Karpas-422 (cell line): ENCODE measurements at regions not wholly inside any gene's neighbourhood (a gene's known extent, or its start where the extent isn't known, plus 50 kb on each side); places are given as distances from the start of the nearest gene placed in this dataset.

Experiments used
- DNase-seq: peaks from one replicate; pipeline ENCODE4 v3.0.0-alpha.2; 2015
- H2AFZ ChIP-seq: fragments of 200-600 bp; sonication (generic); 2 replicates; pipeline ENCODE4 v1.6.1; 2014; ENCODE audit warnings: antibody characterized with exemption, low read length, mixed read lengths
- H3K27ac ChIP-seq: fragments of 200-600 bp; sonication (generic); 2 replicates; pipeline ENCODE4 v1.5.1; 2014; ENCODE audit warnings: mild to moderate bottlenecking, low read length, moderate library complexity
- H3K27me3 ChIP-seq: fragments of 200-600 bp; sonication (generic); 2 replicates; pipeline ENCODE4 v1.6.1; 2014; ENCODE audit warnings: low read length, mixed read lengths
- H3K36me3 ChIP-seq: fragments of 200-600 bp; sonication (generic); 2 replicates; pipeline ENCODE4 v1.6.1; 2014; ENCODE audit warnings: low read length, mixed read lengths; ENCODE audit not compliant: insufficient read depth
- H3K4me1 ChIP-seq: fragments of 200-600 bp; sonication (generic); 2 replicates; pipeline ENCODE4 v1.6.1; 2014; ENCODE audit warnings: mild to moderate bottlenecking, low read length, mixed read lengths
- H3K4me2 ChIP-seq: fragments of 200-600 bp; sonication (generic); 2 replicates; pipeline ENCODE4 v1.6.1; 2014; ENCODE audit warnings: low read length, low read depth, mild to moderate bottlenecking; ENCODE audit not compliant: poor library complexity, severe bottlenecking
- H3K4me3 ChIP-seq: fragments of 200-600 bp; sonication (generic); 2 replicates; pipeline ENCODE4 v1.5.1; 2014; ENCODE audit warnings: mild to moderate bottlenecking, antibody characterized with exemption, low read length, mixed read lengths
- H3K79me2 ChIP-seq: fragments of 200-600 bp; sonication (generic); 2 replicates; pipeline ENCODE4 v1.6.1; 2014; ENCODE audit warnings: mild to moderate bottlenecking, low read length, mixed read lengths
- H3K9ac ChIP-seq: fragments of 200-600 bp; sonication (generic); 2 replicates; pipeline ENCODE4 v1.6.0; 2014; ENCODE audit warnings: low read length
- H3K9me2 ChIP-seq: fragments of 200-600 bp; sonication (generic), shearing (Covaris generic); replicated peaks from 2 replicates; pipeline ENCODE4 v1.6.0; 2014; ENCODE audit warnings: mild to moderate bottlenecking, low read length, moderate library complexity; ENCODE audit not compliant: insufficient read depth
- H3K9me3 ChIP-seq: fragments of 300-700, 200-600 bp; sonication (generic); 2 replicates; pipeline ENCODE4 v1.6.1; 2014; ENCODE audit warnings: low read length, mixed read lengths
- H4K20me1 ChIP-seq: fragments of 200-600 bp; sonication (generic); 2 replicates; pipeline ENCODE4 v1.6.1; 2014; ENCODE audit warnings: mild to moderate bottlenecking, antibody characterized with exemption, low read length, low read depth; ENCODE audit not compliant: insufficient read depth

DNA sequence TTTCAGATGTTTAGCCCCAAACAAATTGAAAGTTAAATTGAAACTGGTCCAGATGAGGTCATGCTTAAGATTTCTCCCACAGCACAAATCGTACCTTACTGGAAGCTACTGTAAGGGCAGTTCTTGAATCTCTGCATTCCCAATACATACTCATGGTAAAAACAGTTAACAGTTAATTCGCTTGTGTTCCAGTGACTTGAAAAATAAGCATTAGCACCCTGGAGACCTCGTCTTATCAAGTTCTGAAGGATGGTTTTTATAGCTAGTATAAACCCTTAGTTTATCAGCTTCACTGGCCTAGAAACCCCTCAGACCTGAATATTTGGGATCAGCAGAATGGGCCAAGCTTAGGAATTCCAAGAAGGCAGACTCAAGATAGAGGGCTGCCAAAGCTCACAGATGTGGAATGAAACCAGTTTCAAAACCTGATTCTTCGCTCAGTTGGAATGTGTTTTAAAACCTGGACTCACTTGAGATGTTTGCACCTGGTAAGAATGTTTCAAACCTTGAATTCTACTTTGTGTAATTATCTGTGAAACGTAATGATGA lies 103.6 kb downstream of the C9orf152 start:
- H3K27ac ChIP-seq: no peak overlapping the region
- H3K4me3 ChIP-seq: no peak overlapping the region
- no peaks in the 10 kb centered on the region for H3K9me2 ChIP-seq
- H3K27me3 ChIP-seq: no peaks in the 10 kb centered on the region
- H3K4me1 ChIP-seq: peaks cover 13% of the 10 kb centered on the region
- H3K79me2 ChIP-seq: no peaks in the 10 kb centered on the region
- no peak overlapping the region for H3K9ac ChIP-seq
- H3K36me3 ChIP-seq: no peaks in the 10 kb centered on the region
- H2AFZ ChIP-seq: no peak overlapping the region
- no peak overlapping the region for H3K4me2 ChIP-seq
- no peak for DNase-seq
- no peaks in the 10 kb centered on the region for H3K9me3 ChIP-seq
- no peaks in the 10 kb centered on the region for H4K20me1 ChIP-seq

DNA sequence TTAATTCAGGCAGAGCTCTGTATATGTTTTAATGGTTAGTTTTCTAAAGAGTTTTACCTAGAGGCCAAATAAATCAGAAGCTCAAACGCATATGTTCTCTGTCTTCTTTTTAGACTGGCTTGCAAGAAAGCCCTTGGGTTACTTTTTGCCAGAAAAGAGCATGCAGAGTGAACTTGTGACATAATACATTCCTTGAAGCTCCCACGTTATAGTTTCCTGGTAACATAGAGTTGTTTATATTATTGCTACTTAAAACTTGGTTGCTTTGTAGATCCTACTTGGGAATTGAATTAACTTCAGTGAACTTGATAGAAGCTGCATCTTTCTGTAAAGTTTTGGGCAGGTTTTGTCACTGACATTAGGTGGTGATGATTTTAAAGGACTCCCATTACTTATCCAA lies 102.9 kb downstream of the C9orf152 start:
- no peak overlapping the region for H3K4me3 ChIP-seq
- H3K9me2 ChIP-seq: no peaks in the 10 kb centered on the region
- no peaks in the 10 kb centered on the region for H3K79me2 ChIP-seq
- H3K4me2 ChIP-seq: no peak overlapping the region
- no peak for DNase-seq
- H3K9ac ChIP-seq: no peak overlapping the region
- H2AFZ ChIP-seq: no peak overlapping the region
- no peak overlapping the region for H3K27ac ChIP-seq
- H3K36me3 ChIP-seq: no peaks in the 10 kb centered on the region
- H4K20me1 ChIP-seq: no peaks in the 10 kb centered on the region
- no peaks in the 10 kb centered on the region for H3K9me3 ChIP-seq
- peaks cover 9% of the 10 kb centered on the region; the same call in 1 of the 2 replicates for H3K4me1 ChIP-seq
- no peaks in the 10 kb centered on the region for H3K27me3 ChIP-seq

DNA sequence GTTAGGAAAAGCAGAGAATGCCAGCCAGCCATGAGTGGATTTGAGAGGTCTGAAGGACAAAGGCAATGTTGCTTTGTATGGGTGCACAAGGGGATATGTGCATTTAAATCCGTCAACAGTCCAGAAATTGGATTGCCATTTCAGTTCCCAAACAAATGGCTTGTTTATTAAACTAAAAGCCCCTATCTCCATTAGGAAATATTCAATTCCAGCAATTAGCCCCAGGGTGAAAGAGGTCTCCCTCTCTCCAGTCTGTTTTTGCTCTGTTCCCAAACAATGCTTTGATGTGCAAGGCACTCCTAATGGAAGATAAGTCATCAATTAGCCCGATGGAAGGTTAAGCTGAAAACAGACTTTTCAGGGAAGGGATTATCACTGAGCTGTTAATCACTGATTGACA lies 101.3 kb downstream of the C9orf152 start:
- Histone ChIP-seq H3K27me3 (no peaks in the 10 kb centered on the region), H3K9ac (no peak overlapping the region), H4K20me1 (no peaks in the 10 kb centered on the region), H3K36me3 (no peaks in the 10 kb centered on the region), H3K4me2 (no peak overlapping the region), H3K9me2 (no peaks in the 10 kb centered on the region), H3K79me2 (no peaks in the 10 kb centered on the region), H3K4me1 (peaks cover 9% of the 10 kb centered on the region; the same call in 1 of the 2 replicates), H3K27ac (no peak overlapping the region), H3K4me3 (no peak overlapping the region), H2AFZ (no peak overlapping the region), H3K9me3 (no peaks in the 10 kb centered on the region)
- no peak for DNase-seq

DNA sequence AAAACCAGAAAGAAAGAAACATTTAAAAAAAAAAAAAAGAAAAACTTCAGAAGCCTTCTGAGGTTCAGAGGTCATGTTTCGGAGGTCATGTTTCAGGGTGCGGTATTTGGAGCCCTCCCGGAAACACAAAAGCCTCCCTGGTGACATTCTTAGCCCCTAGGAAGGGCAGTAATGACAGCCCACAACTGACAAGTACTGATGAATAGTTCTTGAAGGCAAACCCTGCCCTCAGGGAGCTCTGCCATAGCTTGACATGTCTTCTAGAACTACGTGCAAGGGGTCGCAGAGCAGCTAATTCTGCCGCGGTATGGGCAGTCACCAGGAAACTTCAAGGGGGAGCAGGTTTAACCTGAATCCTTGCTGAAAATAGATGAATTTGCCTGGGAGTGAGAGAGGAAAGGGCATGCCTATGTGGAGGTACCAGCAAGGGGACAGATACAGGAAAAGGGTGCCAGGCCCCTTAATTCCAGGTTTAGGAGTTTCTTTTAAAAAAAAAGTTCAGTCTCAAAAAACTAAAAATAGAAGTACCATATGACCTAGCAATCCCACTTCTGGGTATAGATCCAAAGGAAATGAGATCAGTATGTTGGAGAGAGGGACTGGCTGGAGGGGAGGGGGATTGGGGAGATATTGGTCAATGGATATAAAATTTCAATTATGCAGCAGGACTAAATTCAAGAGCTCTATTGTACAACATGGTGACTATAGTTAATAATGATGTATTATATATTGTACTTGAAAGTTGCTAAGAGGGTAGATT lies 98.4 kb downstream of the C9orf152 start:
- no peak overlapping the region for H3K4me3 ChIP-seq
- no peaks in the 10 kb centered on the region for H3K9me2 ChIP-seq
- H4K20me1 ChIP-seq: no peaks in the 10 kb centered on the region
- DNase-seq: no peak
- no peak overlapping the region for H3K9ac ChIP-seq
- no peaks in the 10 kb centered on the region for H3K27me3 ChIP-seq
- H2AFZ ChIP-seq: no peak overlapping the region
- no peaks in the 10 kb centered on the region for H3K79me2 ChIP-seq
- no peaks in the 10 kb centered on the region for H3K36me3 ChIP-seq
- no peaks in the 10 kb centered on the region for H3K9me3 ChIP-seq
- H3K4me2 ChIP-seq: no peak overlapping the region
- H3K4me1 ChIP-seq: peaks cover 22% of the 10 kb centered on the region
- H3K27ac ChIP-seq: no peak overlapping the region

DNA sequence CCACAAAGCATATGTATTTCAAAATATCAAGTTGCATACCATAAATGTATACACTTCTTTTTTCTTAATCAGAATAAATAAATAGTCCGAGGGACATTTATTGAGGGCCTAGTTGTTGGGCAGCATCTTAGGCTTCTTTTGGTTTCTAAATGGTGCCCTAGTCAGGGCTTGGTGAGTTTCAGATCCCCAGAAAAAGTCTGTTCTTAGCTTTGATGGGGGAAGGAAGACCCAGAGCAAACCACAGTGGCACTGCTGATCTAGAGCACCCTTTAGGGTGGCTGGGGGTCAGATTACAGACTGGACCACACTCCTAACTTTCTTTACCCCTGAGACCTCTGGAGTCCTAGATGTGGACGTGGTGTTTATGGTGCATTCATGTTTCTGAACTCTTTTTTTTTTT lies 97.8 kb downstream of the C9orf152 start:
- Histone ChIP-seq H3K9ac (no peak overlapping the region), H2AFZ (no peak overlapping the region), H3K36me3 (no peaks in the 10 kb centered on the region), H3K9me2 (no peaks in the 10 kb centered on the region), H3K79me2 (no peaks in the 10 kb centered on the region), H3K27me3 (no peaks in the 10 kb centered on the region), H3K9me3 (no peaks in the 10 kb centered on the region), H4K20me1 (no peaks in the 10 kb centered on the region), H3K4me2 (no peak overlapping the region), H3K4me1 (peaks cover 22% of the 10 kb centered on the region), H3K27ac (no peak overlapping the region), H3K4me3 (no peak overlapping the region)
- DNase-seq: no peak

DNA sequence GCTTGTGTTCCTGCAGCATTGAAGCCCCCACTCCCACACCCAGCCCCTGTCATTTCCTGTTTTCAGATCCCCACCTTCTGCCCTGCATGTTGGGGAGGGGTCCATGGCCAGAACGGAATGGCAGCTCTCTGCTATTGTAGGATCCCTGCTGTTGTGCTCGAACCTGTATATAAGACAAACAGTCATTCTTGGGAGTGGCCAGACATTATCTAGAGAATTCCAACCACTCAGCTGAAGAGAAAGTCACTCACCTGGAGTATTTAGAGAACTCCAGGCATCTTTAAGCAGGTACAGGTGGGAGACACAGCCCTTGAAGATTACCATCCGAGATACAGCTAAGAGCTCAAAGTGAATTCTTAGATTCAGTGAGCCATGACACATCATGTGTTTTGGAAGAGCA lies 96.1 kb downstream of the C9orf152 start:
- Histone ChIP-seq H3K27ac (no peak overlapping the region), H4K20me1 (no peaks in the 10 kb centered on the region), H3K79me2 (no peaks in the 10 kb centered on the region)

DNA sequence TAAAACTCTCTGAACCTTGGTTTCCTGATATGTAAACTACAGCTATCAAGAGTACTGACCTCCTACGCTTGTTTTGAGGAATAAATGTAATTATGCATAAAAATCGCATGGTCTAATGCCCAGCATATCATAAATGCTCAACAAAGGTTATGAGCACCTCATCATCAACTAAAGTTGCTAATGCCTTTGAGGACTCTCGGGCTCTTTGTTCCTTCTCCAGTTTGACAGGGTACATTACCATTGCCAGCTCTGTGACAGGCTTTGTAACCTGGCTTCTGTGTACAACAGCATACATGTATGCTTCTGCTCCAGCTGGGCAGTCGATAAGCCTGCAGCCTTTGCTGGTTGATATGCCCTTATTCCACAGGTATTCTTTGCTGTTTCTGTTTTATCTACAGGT lies 95.2 kb downstream of the C9orf152 start:
- H3K9me3 ChIP-seq: no peaks in the 10 kb centered on the region
- no peak overlapping the region for H3K27ac ChIP-seq
- peak overlapping the region; percentile 4 for H3K4me2 ChIP-seq
- H3K27me3 ChIP-seq: no peaks in the 10 kb centered on the region
- H3K9me2 ChIP-seq: no peaks in the 10 kb centered on the region
- peaks cover 17% of the 10 kb centered on the region for H3K4me1 ChIP-seq
- no peaks in the 10 kb centered on the region for H3K36me3 ChIP-seq
- no peak overlapping the region for H3K4me3 ChIP-seq
- no peak overlapping the region for H3K9ac ChIP-seq
- no peak overlapping the region for H2AFZ ChIP-seq
- DNase-seq: peak; percentile 51
- H3K79me2 ChIP-seq: no peaks in the 10 kb centered on the region
- H4K20me1 ChIP-seq: no peaks in the 10 kb centered on the region

More for the DNA sequence above, 96.1 kb downstream of the C9orf152 start:
- Histone ChIP-seq H3K4me3 (no peak overlapping the region), H3K4me1 (peaks cover 17% of the 10 kb centered on the region), H3K9me2 (no peaks in the 10 kb centered on the region), H3K27me3 (no peaks in the 10 kb centered on the region), H2AFZ (no peak overlapping the region), H3K9ac (no peak overlapping the region), H3K4me2 (peak overlapping the region; percentile 4), H3K36me3 (no peaks in the 10 kb centered on the region), H3K9me3 (no peaks in the 10 kb centered on the region)
- DNase-seq: no peak

DNA sequence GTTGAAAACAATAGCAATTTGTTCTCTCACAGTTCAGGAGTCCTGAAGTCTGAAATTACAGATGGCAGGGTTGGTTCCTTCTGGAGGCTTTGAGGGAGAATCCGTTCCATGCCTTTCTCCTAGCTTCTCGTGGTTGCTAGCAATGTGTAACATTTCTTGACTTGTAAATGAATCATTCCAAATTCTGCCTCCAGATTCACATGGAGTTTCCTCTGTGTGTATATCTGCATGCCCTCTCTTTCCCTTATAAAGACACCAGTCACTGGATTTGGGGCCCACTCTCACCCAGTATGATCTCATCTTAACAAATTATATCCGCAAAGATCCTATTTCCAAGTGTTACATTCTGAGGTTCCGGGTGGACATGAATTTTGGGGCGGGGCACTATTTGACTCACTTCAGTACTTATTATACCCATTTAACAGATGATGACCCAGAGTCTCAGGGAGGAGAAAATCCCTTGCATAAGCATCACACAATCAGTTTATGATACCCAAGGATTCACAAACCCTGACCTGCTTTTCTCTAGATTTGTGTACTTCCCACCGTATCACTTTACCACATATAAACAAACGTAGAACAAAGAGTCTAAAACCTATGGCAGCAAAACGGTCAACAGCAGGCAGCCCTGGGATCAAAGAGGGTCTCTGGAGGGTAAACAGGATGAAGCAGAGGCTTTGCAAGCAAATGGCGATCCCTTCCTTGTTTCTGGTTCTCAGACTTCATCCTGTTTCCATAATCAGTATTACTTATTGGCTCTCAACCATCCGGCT lies 93.7 kb downstream of the C9orf152 start:
- Histone ChIP-seq H3K9me3 (no peaks in the 10 kb centered on the region), H3K9ac (no peak overlapping the region), H2AFZ (no peak overlapping the region), H4K20me1 (no peaks in the 10 kb centered on the region), H3K79me2 (no peaks in the 10 kb centered on the region), H3K36me3 (no peaks in the 10 kb centered on the region), H3K27ac (no peak overlapping the region), H3K4me3 (no peak overlapping the region), H3K4me2 (no peak overlapping the region), H3K9me2 (no peaks in the 10 kb centered on the region), H3K27me3 (no peaks in the 10 kb centered on the region), H3K4me1 (peaks cover 17% of the 10 kb centered on the region)
- no peak for DNase-seq
